Esophagus muscularis mucosa (tissue), 4 donors: ENCODE measurements at regions not wholly inside any gene's neighbourhood (a gene's known extent, or its start where the extent isn't known, plus 50 kb on each side); places are given as distances from the start of the nearest gene placed in this dataset.
A peak's percentile ranks its signal among the peaks of the same experiment; 100 is the strongest.

ENCODE experiments used
- DNase-seq: peaks from one replicate; pipeline ENCODE4 v3.0.0-alpha.2; 2017; ENCODE audit errors: extremely low spot score
- H3K27ac ChIP-seq, 4 donors: fragments of 200-600 bp; sonication (generic); replicated peaks in 1 of 4; 1 replicate in 3 of 4; 2 replicates in 1 of 4; pipeline ENCODE4 v1.5.1; 2016 to 2019; ENCODE audit warnings: mild to moderate bottlenecking in 1 of 4
- H3K27me3 ChIP-seq, 4 donors: fragments of 200-600 bp; sonication (generic); one replicate each; pipeline versions ENCODE4 v1.5.1 to v1.6.0; 2016 to 2019
- H3K36me3 ChIP-seq, 4 donors: fragments of 200-600 bp; sonication (generic); one replicate each; pipeline ENCODE4 v1.5.1; 2016 to 2019
- H3K4me1 ChIP-seq, 4 donors: fragments of 200-600 bp; sonication (generic); one replicate each; pipeline ENCODE4 v1.5.1; 2016 to 2019
- H3K4me3 ChIP-seq, 4 donors: fragments of 200-600 bp; sonication (generic); 1 replicate in 2 of 4; 2 replicates in 2 of 4; pipeline ENCODE4 v1.5.1; 2016 to 2019; ENCODE audit warnings: mild to moderate bottlenecking in 4 of 4, moderate library complexity in 1 of 4
- H3K9me3 ChIP-seq, 4 donors: fragments of 200-600 bp; sonication (generic); 1 replicate in 3 of 4; 2 replicates in 1 of 4; pipeline ENCODE4 v1.5.1; 2016 to 2019
- CTCF ChIP-seq, 3 experiments: fragments of 200-600 bp in 2 of 3; fragments of 450-650 bp in 1 of 3; sonication (generic) in 2 of 3; IDR thresholded peaks; one replicate each; pipeline ENCODE4 v1.5.1; 2017 to 2019; ENCODE audit warnings: antibody characterized with exemption in 3 of 3, mild to moderate bottlenecking in 2 of 3, moderate library complexity in 1 of 3
- EP300 ChIP-seq: sonication (generic); formaldehyde crosslinking; IDR thresholded peaks from one replicate; pipeline ENCODE4 v1.6.1; 2017; ENCODE audit warnings: antibody characterized with exemption
- POLR2A ChIP-seq: fragments of 450-650 bp; IDR thresholded peaks from one replicate; pipeline ENCODE4 v1.6.1; 2017; ENCODE audit warnings: antibody characterized with exemption, moderate library complexity, mild to moderate bottlenecking, low read depth
- POLR2AphosphoS5 ChIP-seq, 2 donors: sonication (generic); formaldehyde crosslinking; IDR thresholded peaks; one replicate each; pipeline ENCODE4 v1.6.1; 2017; ENCODE audit warnings: antibody characterized with exemption in 2 of 2
- WGBS: methylation state at CpG from one replicate; pipeline ENCODE4 v1.1.5; 2018; 5-methylcytosine and 5-hydroxymethylcytosine counted together
- intact Hi-C: fragments of 100-400 bp; cut with DNase I; formaldehyde crosslinking; loops from one replicate; pipeline ENCODE4 v1.15.1; 2023

- Histone ChIP-seq H3K27ac (no peak overlapping the region), H3K4me1 (peaks cover 0 to 15% (median 3%) of the 10 kb centered on the region in 4 donors), H3K27me3 (no peaks in the 10 kb centered on the region), H3K9me3 (no peaks in the 10 kb centered on the region), H3K36me3 (no peaks in the 10 kb centered on the region), H3K4me3 (no peak overlapping the region)
- intact Hi-C loops, result loop anchor here (2.0 kb wide), 1 partner anchor 21 kb away; no protein-coding TSS in a partner anchor
- TF ChIP-seq EP300 (no peak), POLR2AphosphoS5 (IDR thresholded peaks at IDR 0.05) (no peak), POLR2A (no peak), CTCF (IDR thresholded peaks at IDR 0.05) (no peak)
- DNase-seq, result no peak
- 91% methylated on average over 4 of the region's 4 CpGs for whole genome bisulfite sequencing
Measured at GRCh38 chr9:115193777-115194176, 75.8 kb upstream of the TNC start.

- Histone ChIP-seq H3K27ac (no peak overlapping the region), H3K9me3 (no peaks in the 10 kb centered on the region), H3K36me3 (no peaks in the 10 kb centered on the region), H3K27me3 (no peaks in the 10 kb centered on the region), H3K4me1 (peaks cover 0 to 15% (median 3%) of the 10 kb centered on the region in 4 donors), H3K4me3 (no peak overlapping the region)
- no peak for TF ChIP-seq CTCF (IDR thresholded peaks at IDR 0.05)
- TF ChIP-seq EP300, result no peak
- no peak for TF ChIP-seq POLR2A
- TF ChIP-seq POLR2AphosphoS5 (IDR thresholded peaks at IDR 0.05), result no peak
- intact Hi-C loops, result no loop called here
- no peak for DNase-seq
Measured at GRCh38 chr9:115194216-115194615, 76.3 kb upstream of the TNC start.

GRCh38 chr9:115195912-115196311 lies 78.0 kb upstream of the TNC start:
- Histone ChIP-seq H3K27ac (no peak overlapping the region), H3K4me3 (no peak overlapping the region), H3K27me3 (no peaks in the 10 kb centered on the region), H3K9me3 (no peaks in the 10 kb centered on the region), H3K4me1 (peaks cover 0 to 22% (median 5%) of the 10 kb centered on the region in 4 donors), H3K36me3 (no peaks in the 10 kb centered on the region)
- TF ChIP-seq POLR2AphosphoS5 (IDR thresholded peaks at IDR 0.05) (no peak), CTCF (IDR thresholded peaks at IDR 0.05) (no peak), EP300 (no peak)
- intact Hi-C loops, result no loop called here
- DNase-seq, result no peak
- 84% methylated on average over 1 of the region's 1 CpG for WGBS

GRCh38 chr9:115196919-115197318 lies 79.0 kb upstream of the TNC start:
- peaks cover 0 to 26% (median 8%) of the 10 kb centered on the region in 4 donors for H3K4me1 ChIP-seq
- intact Hi-C loops, result no loop called here
- H3K9me3 ChIP-seq, result no peaks in the 10 kb centered on the region
- no peak for DNase-seq
- WGBS, result 87% methylated on average over 3 of the region's 3 CpGs
- no peak overlapping the region for H3K27ac ChIP-seq
- no peak for TF ChIP-seq CTCF (IDR thresholded peaks at IDR 0.05)
- TF ChIP-seq POLR2AphosphoS5 (IDR thresholded peaks at IDR 0.05), result no peak
- no peak for TF ChIP-seq POLR2A
- no peak for TF ChIP-seq EP300
- no peaks in the 10 kb centered on the region for H3K36me3 ChIP-seq
- H3K27me3 ChIP-seq, result no peaks in the 10 kb centered on the region
- H3K4me3 ChIP-seq, result no peak overlapping the region

GRCh38 chr9:115198001-115198400 lies 80.0 kb upstream of the TNC start:
- intact Hi-C loops, result no loop called here
- no peak for TF ChIP-seq EP300
- TF ChIP-seq POLR2AphosphoS5 (IDR thresholded peaks at IDR 0.05), result peak; percentile 22 to 49
- H3K27ac ChIP-seq, result no peak overlapping the region
- H3K36me3 ChIP-seq, result no peaks in the 10 kb centered on the region
- no peaks in the 10 kb centered on the region for H3K27me3 ChIP-seq
- H3K4me1 ChIP-seq, result peaks cover 0 to 34% (median 9%) of the 10 kb centered on the region in 4 donors
- no peak overlapping the region for H3K4me3 ChIP-seq
- WGBS, result 32% methylated on average over 2 of the region's 4 CpGs
- no peak for DNase-seq
- no peaks in the 10 kb centered on the region for H3K9me3 ChIP-seq
